HEK293T (cell line): ENCODE measurements at regions not wholly inside any gene's neighbourhood (a gene's known extent, or its start where the extent isn't known, plus 50 kb on each side); places are given as distances from the start of the nearest gene placed in this dataset.

Experiments used
- BHLHE40 ChIP-seq: fragments of 450-650 bp; IDR thresholded peaks from 2 replicates; pipeline ENCODE4 v1.6.1; 2016; ENCODE audit warnings: mild to moderate bottlenecking, moderate library complexity, borderline replicate concordance
- CTBP1 ChIP-seq: fragments of 450-650 bp; IDR thresholded peaks from 2 replicates; pipeline ENCODE4 v1.6.1; 2016; ENCODE audit warnings: borderline replicate concordance
- ELF4 ChIP-seq: fragments of 450-650 bp; IDR thresholded peaks from 2 replicates; pipeline ENCODE4 v1.6.1; 2017; ENCODE audit warnings: antibody characterized with exemption
- FOXK2 ChIP-seq: fragments of 450-650 bp; IDR thresholded peaks from 2 replicates; pipeline ENCODE4 v1.6.1; 2016; ENCODE audit warnings: mild to moderate bottlenecking
- FOXM1 ChIP-seq: fragments of 450-650 bp; IDR thresholded peaks from 2 replicates; pipeline ENCODE4 v1.6.1; 2017; ENCODE audit warnings: mild to moderate bottlenecking, borderline replicate concordance
- HDGF ChIP-seq: fragments of 450-650 bp; IDR thresholded peaks from 2 replicates; pipeline ENCODE4 v1.6.1; 2017; ENCODE audit warnings: antibody characterized with exemption, borderline replicate concordance
- L3MBTL2 ChIP-seq: fragments of 450-650 bp; conservative IDR thresholded peaks from 2 replicates; pipeline ENCODE4 v1.6.1; 2016; ENCODE audit warnings: mild to moderate bottlenecking
- NFRKB ChIP-seq: fragments of 450-650 bp; IDR thresholded peaks from 2 replicates; pipeline ENCODE4 v1.6.1; 2016; ENCODE audit warnings: mild to moderate bottlenecking, moderate library complexity
- PKNOX1 ChIP-seq: fragments of 450-650 bp; IDR thresholded peaks from 2 replicates; pipeline ENCODE4 v1.6.1; 2016
- SP1 ChIP-seq: fragments of 450-650 bp; IDR thresholded peaks from 2 replicates; pipeline ENCODE4 v1.6.1; 2017
- TARDBP ChIP-seq: fragments of 450-650 bp; IDR thresholded peaks from 2 replicates; pipeline ENCODE4 v1.6.1; 2016
- ZNF384 ChIP-seq: fragments of 450-650 bp; IDR thresholded peaks from 2 replicates; pipeline ENCODE4 v1.6.1; 2016

- TF ChIP-seq SP1, result no peak
- TF ChIP-seq L3MBTL2, result no peak
- TF ChIP-seq HDGF, result no peak
- TF ChIP-seq TARDBP, result no peak
- TF ChIP-seq FOXM1, result no peak
- no peak for TF ChIP-seq PKNOX1
- TF ChIP-seq FOXK2, result no peak
- no peak for TF ChIP-seq ZNF384
- no peak for TF ChIP-seq CTBP1
- TF ChIP-seq BHLHE40, result no peak
- no peak for TF ChIP-seq ELF4
- TF ChIP-seq NFRKB, result no peak
Observed at GRCh38 chr2:60623040-60623439, 69.6 kb upstream of the BCL11A start.
